SH-SY5Y (cell line): ENCODE measurements at regions not wholly inside any gene's neighbourhood (a gene's known extent, or its start where the extent isn't known, plus 50 kb on each side); places are given as distances from the start of the nearest gene placed in this dataset.

Experiments
- GATA2 ChIP-seq: IDR thresholded peaks from 2 replicates; pipeline ENCODE4 v1.6.1; 2011; ENCODE audit warnings: mild to moderate bottlenecking, low read depth, low read length
- GATA3 ChIP-seq: IDR thresholded peaks from 2 replicates; pipeline ENCODE4 v1.6.1; 2011; ENCODE audit warnings: low read depth, mild to moderate bottlenecking, low read length, moderate library complexity

DNA sequence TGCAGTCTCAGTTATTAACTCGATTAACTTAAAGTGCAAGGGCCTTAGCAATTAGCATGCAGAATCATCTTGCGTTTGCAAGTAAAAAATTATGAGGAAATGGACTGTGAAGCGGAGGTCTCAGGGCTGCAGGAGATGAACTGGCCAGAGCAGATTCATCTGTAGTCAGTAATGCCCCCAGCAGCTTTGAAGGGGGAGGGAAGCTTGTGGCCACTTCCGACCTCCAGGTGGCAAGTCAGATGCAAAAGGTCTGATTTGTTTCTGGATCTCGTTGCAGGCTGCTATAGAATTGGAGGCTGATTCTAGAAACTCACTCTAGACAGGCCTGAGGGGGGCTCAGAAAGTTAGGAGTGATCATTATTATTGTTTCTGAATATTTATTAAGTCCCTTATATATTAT, 107.4 kb upstream of the RGS6 start:
- TF ChIP-seq GATA2 (no peak), GATA3 (no peak)
